Endothelial cell of umbilical vein (primary cell): ENCODE measurements at regions not wholly inside any gene's neighbourhood (a gene's known extent, or its start where the extent isn't known, plus 50 kb on each side); places are given as distances from the start of the nearest gene placed in this dataset.

Source experiments
- BruUV-seq: library from RNA; stranded (reverse); fragments of 400-500 nt; replicated peaks from 2 replicates; lab custom pipeline; 2021; lab: Mats Ljungman, UMichigan
- CTCF ChIA-PET: fragments of 300-600, 350-600 bp; sonication (Branson Sonifier 250); formaldehyde crosslinking; loops from one replicate; lab custom pipeline; 2021; ENCODE audit warnings: antibody characterized with exemption, inconsistent platforms; lab: Charles Lee
- POLR2A ChIA-PET: fragments of 300-600, 350-600 bp; sonication (Branson Sonifier 250); formaldehyde crosslinking; loops from one replicate; lab custom pipeline; 2021; ENCODE audit warnings: antibody characterized with exemption, inconsistent platforms; lab: Charles Lee
- DNase-seq: peaks from one replicate; pipeline ENCODE4 v3.0.0-alpha.2; 2011; ENCODE audit warnings: low read depth, low spot score
- FAIRE-seq: peaks from 2 replicates; lab custom pipeline; 2011; peaks lifted over from hg19 to GRCh38; lab: Jason Lieb, UNC
- H2AFZ ChIP-seq: 2 replicates; pipeline ENCODE4 v1.6.0; 2012; ENCODE audit warnings: low read depth, low read length, control low read depth, inconsistent platforms
- H3K27ac ChIP-seq: 2 replicates; pipeline ENCODE4 v1.5.1; 2011; ENCODE audit warnings: low read depth, mild to moderate bottlenecking, control low read depth, low read length, moderate library complexity; ENCODE audit not compliant: insufficient read depth
- H3K27me3 ChIP-seq, 2 experiments: 2 replicates each; pipeline versions ENCODE4 v1.6.0 to v1.6.1; 2011; ENCODE audit warnings: low read length in 2 of 2, mixed read lengths in 1 of 2; ENCODE audit not compliant: control insufficient read depth in 2 of 2, insufficient read depth in 2 of 2
- H3K36me3 ChIP-seq, 2 experiments: 2 replicates in 1 of 2; 3 replicates in 1 of 2; pipeline ENCODE4 v1.5.1; 2011; ENCODE audit warnings: low read length in 2 of 2, mild to moderate bottlenecking in 1 of 2, moderate library complexity in 1 of 2; ENCODE audit not compliant: control insufficient read depth in 2 of 2, insufficient read depth in 2 of 2; ENCODE audit errors: extremely low read depth in 1 of 2
- H3K4me1 ChIP-seq: 3 replicates; pipeline ENCODE4 v1.5.1; 2011; ENCODE audit warnings: mild to moderate bottlenecking, low read length; ENCODE audit not compliant: control insufficient read depth, insufficient read depth; ENCODE audit errors: extremely low read depth
- H3K4me2 ChIP-seq: 2 replicates; pipeline ENCODE4 v1.6.1; 2011; ENCODE audit warnings: low read length, control low read depth, mixed read lengths; ENCODE audit not compliant: insufficient read depth
- H3K4me3 ChIP-seq, 3 experiments: fragments of 200-600 bp in 1 of 3; sonication (generic), shearing (Covaris generic) in 1 of 3; replicated peaks in 1 of 3; 2 replicates each; pipeline ENCODE4 v1.5.1; 2011 to 2016; ENCODE audit warnings: control low read depth in 3 of 3, low read length in 3 of 3, mild to moderate bottlenecking in 2 of 3, inconsistent platforms in 1 of 3, low read depth in 1 of 3, moderate library complexity in 1 of 3; ENCODE audit not compliant: insufficient read depth in 1 of 3
- H3K79me2 ChIP-seq: 2 replicates; pipeline ENCODE4 v1.6.0; 2012; ENCODE audit warnings: low read length, inconsistent platforms; ENCODE audit not compliant: control insufficient read depth, insufficient read depth
- H3K9ac ChIP-seq: replicated peaks from 2 replicates; pipeline ENCODE3; 2011; ENCODE audit warnings: low read length, control low read depth; ENCODE audit not compliant: insufficient read depth; ENCODE audit errors: extremely low read depth
- H3K9me1 ChIP-seq: replicated peaks from 3 replicates; pipeline ENCODE4 v1.6.0; 2011; ENCODE audit warnings: mild to moderate bottlenecking, low read length; ENCODE audit not compliant: control insufficient read depth, insufficient read depth; ENCODE audit errors: extremely low read depth
- H3K9me3 ChIP-seq: replicated peaks from 2 replicates; pipeline ENCODE4 v1.5.1; 2012; ENCODE audit warnings: low read length, inconsistent platforms; ENCODE audit not compliant: control insufficient read depth, insufficient read depth
- H4K20me1 ChIP-seq: replicated peaks from 2 replicates; pipeline ENCODE3; 2011; ENCODE audit warnings: mild to moderate bottlenecking, low read length; ENCODE audit not compliant: control insufficient read depth, insufficient read depth; ENCODE audit errors: extremely low read depth
- EZH2 ChIP-seq: IDR thresholded peaks from 2 replicates; pipeline ENCODE4 v1.6.1; 2012; ENCODE audit warnings: borderline replicate concordance, low read depth, mild to moderate bottlenecking, moderate library complexity, low read length, inconsistent platforms; ENCODE audit not compliant: severe bottlenecking
- FOS ChIP-seq: IDR thresholded peaks from 2 replicates; pipeline ENCODE4 v1.6.1; 2011; ENCODE audit warnings: mild to moderate bottlenecking, low read length, moderate library complexity, borderline replicate concordance; ENCODE audit not compliant: insufficient read depth
- GATA2 ChIP-seq: IDR thresholded peaks from 2 replicates; pipeline ENCODE4 v1.7.0; 2011; ENCODE audit warnings: low read depth, mild to moderate bottlenecking, moderate library complexity, mixed read lengths, low read length; ENCODE audit not compliant: insufficient read length, insufficient read depth
- JUN ChIP-seq: IDR thresholded peaks from 2 replicates; pipeline ENCODE4 v1.6.1; 2011; ENCODE audit warnings: borderline replicate concordance, low read depth; ENCODE audit not compliant: insufficient read length, insufficient read depth
- MYC ChIP-seq: IDR thresholded peaks from one replicate; pipeline ENCODE4 v1.6.1; 2011; ENCODE audit warnings: mild to moderate bottlenecking, low read depth, low read length
- POLR2A ChIP-seq: IDR thresholded peaks from 2 replicates; pipeline ENCODE4 v1.6.1; 2012; ENCODE audit warnings: low read depth, mild to moderate bottlenecking, control low read depth, low read length
- POLR2AphosphoS5 ChIP-seq: IDR thresholded peaks from 2 replicates; pipeline ENCODE4 v1.6.1; 2012; ENCODE audit warnings: low read depth, mild to moderate bottlenecking, control low read depth, low read length, moderate library complexity; ENCODE audit not compliant: insufficient read depth
- dilution Hi-C: fragments of 300-500 bp; cut with MboI; formaldehyde crosslinking; loops from one replicate; pipeline ENCODE4 v1.15.0; 2019; ENCODE audit warnings: low sequenced_read_pairs; ENCODE audit not compliant: extremely low pct_ligation_motif_present
- intact Hi-C: fragments of 100-400 bp; cut with micrococcal nuclease; formaldehyde crosslinking; loops from one replicate; pipeline ENCODE4 v1.10.0; 2022
- TF ChIP-seq, protein P1 (sequence below), 2 donors: IDR thresholded peaks; 1 replicate in 1 of 2; 2 replicates in 1 of 2; pipeline ENCODE4 v1.5.1; 2011; ENCODE audit warnings: low read length in 2 of 2, mild to moderate bottlenecking in 2 of 2, moderate library complexity in 2 of 2, control low read depth in 1 of 2, inconsistent platforms in 1 of 2, low read depth in 1 of 2; ENCODE audit not compliant: insufficient read depth in 1 of 2; ENCODE audit errors: extremely low read depth in 1 of 2
- TF ChIP-seq, protein P2 (sequence below): IDR thresholded peaks from 2 replicates; pipeline ENCODE4 v1.6.1; 2011; ENCODE audit not compliant: insufficient read depth, insufficient read length

DNA sequence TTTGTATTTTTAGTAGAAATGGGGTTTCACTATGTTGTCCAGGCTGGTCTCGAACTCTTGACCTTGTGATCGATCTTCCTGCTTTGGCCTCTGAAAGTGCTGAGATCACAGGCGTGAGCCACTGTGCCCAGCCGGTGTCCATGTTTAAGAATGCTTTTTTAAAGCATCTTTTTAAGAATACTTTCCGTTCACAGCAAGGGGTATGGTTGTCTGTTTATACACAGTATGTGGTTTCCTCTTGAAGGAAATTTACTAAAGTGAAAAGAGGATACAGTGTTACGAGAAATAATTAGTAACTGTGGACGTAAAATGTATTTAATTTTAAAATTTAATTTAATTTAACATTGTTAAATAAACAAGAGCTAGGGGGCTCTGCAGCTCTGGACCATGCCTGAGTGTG, 73.4 kb downstream of the GSC start:
- Histone ChIP-seq H3K4me2 (no peak overlapping the region), H3K36me3 (no peaks in the 10 kb centered on the region), H4K20me1 (no peaks in the 10 kb centered on the region), H3K9ac (no peak overlapping the region), H3K79me2 (no peaks in the 10 kb centered on the region), H3K4me1 (no peaks in the 10 kb centered on the region), H3K27me3 (no peaks in the 10 kb centered on the region), H2AFZ (no peak overlapping the region), H3K27ac (no peak overlapping the region), H3K9me3 (no peaks in the 10 kb centered on the region), H3K4me3 (no peak overlapping the region), H3K9me1 (no peaks in the 10 kb centered on the region)
- dilution Hi-C loops (no loop called here), intact Hi-C loops (no loop called here)
- POLR2A ChIA-PET: no interaction called here
- CTCF ChIA-PET: interaction anchor here (1.1 kb wide), 1 partner anchor 14 kb away, joined by 3 read pairs; no protein-coding TSS in a partner anchor
- FAIRE-seq: no peak
- no TSS peak for BruUV-seq
- DNase-seq: no peak
- TF ChIP-seq FOS (no peak), JUN (no peak), EZH2 (no peak), POLR2AphosphoS5 (no peak), MYC (no peak), GATA2 (no peak), POLR2A (no peak)
- TF ChIP-seq, protein P1, sequence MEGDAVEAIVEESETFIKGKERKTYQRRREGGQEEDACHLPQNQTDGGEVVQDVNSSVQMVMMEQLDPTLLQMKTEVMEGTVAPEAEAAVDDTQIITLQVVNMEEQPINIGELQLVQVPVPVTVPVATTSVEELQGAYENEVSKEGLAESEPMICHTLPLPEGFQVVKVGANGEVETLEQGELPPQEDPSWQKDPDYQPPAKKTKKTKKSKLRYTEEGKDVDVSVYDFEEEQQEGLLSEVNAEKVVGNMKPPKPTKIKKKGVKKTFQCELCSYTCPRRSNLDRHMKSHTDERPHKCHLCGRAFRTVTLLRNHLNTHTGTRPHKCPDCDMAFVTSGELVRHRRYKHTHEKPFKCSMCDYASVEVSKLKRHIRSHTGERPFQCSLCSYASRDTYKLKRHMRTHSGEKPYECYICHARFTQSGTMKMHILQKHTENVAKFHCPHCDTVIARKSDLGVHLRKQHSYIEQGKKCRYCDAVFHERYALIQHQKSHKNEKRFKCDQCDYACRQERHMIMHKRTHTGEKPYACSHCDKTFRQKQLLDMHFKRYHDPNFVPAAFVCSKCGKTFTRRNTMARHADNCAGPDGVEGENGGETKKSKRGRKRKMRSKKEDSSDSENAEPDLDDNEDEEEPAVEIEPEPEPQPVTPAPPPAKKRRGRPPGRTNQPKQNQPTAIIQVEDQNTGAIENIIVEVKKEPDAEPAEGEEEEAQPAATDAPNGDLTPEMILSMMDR (IDR thresholded peaks at IDR 0.05; ENCODE audit: extremely low read depth in 1 of 2, insufficient read depth in 1 of 2, low read depth in 1 of 2, low read length in 2 of 2): no peak
- TF ChIP-seq, protein P2, sequence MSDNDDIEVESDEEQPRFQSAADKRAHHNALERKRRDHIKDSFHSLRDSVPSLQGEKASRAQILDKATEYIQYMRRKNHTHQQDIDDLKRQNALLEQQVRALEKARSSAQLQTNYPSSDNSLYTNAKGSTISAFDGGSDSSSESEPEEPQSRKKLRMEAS: no peak
